ENCODE measurements at regions not wholly inside any gene's neighbourhood (a gene's known extent, or its start where the extent isn't known, plus 50 kb on each side); places are given as distances from the start of the nearest gene placed in this dataset.

DNA sequence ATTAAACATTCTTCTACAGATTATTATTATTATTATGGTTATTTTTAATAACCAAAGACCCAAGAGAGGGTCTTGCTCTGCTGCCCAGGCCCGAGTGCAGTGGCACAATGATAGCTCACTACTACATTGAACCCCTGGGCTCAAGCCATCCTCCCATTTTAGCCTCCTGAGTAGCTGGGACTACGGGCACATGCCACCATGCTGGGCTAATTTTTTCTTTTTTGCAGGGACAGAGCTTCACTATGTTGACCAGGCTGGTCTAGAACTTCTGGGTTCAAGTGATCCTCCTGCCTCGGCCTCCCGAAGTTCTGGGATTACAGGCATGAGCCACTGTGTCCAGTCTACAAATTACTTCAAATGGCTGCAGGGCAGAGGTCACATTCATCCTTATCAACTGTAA, 179.8 kb downstream of the KCNRG start:
- no TSS peak for BruUV-seq (replicated peaks)
- TF ChIP-seq, protein P1, sequence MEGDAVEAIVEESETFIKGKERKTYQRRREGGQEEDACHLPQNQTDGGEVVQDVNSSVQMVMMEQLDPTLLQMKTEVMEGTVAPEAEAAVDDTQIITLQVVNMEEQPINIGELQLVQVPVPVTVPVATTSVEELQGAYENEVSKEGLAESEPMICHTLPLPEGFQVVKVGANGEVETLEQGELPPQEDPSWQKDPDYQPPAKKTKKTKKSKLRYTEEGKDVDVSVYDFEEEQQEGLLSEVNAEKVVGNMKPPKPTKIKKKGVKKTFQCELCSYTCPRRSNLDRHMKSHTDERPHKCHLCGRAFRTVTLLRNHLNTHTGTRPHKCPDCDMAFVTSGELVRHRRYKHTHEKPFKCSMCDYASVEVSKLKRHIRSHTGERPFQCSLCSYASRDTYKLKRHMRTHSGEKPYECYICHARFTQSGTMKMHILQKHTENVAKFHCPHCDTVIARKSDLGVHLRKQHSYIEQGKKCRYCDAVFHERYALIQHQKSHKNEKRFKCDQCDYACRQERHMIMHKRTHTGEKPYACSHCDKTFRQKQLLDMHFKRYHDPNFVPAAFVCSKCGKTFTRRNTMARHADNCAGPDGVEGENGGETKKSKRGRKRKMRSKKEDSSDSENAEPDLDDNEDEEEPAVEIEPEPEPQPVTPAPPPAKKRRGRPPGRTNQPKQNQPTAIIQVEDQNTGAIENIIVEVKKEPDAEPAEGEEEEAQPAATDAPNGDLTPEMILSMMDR (IDR thresholded peaks at IDR 0.05; ENCODE audit: unreplicated experiment) = no peak
- DNase-seq (ENCODE audit: unreplicated experiment) = no peak
- no peak overlapping the region for H3K27ac Mint-ChIP-seq (ENCODE audit: low read depth, unreplicated experiment)
- POLR2A ChIA-PET = no interaction called here
- H3K9me3 Mint-ChIP-seq (ENCODE audit: unreplicated experiment) = peaks cover 6% of the 10 kb centered on the region
- intact Hi-C loops (cut with micrococcal nuclease) = no loop called here
- H3K4me3 Mint-ChIP-seq (ENCODE audit: unreplicated experiment) = no peak overlapping the region
- peaks cover 26% of the 10 kb centered on the region for H3K4me1 Mint-ChIP-seq (ENCODE audit: insufficient read depth, unreplicated experiment)
- no peaks in the 10 kb centered on the region for H3K36me3 Mint-ChIP-seq (ENCODE audit: insufficient read depth, unreplicated experiment)
- CTCF ChIA-PET = no interaction called here
- no peaks in the 10 kb centered on the region for H3K27me3 Mint-ChIP-seq (ENCODE audit: insufficient read depth, unreplicated experiment)

GRCh38 chr13:50196118-50196517, 180.9 kb downstream of the KCNRG start:
- ChIA-PET CTCF (no interaction called here), POLR2A (interaction anchor here (1.0 to 1.3 kb wide), 2 partner anchors 30 to 33 kb away, joined by 3 read pairs; no protein-coding TSS in a partner anchor)
- DNase-seq (ENCODE audit: unreplicated experiment) = no peak
- TF ChIP-seq, protein P1 (IDR thresholded peaks at IDR 0.05; ENCODE audit: unreplicated experiment) = no peak
- no TSS peak for BruUV-seq (replicated peaks)
- H3K36me3 Mint-ChIP-seq (ENCODE audit: insufficient read depth, unreplicated experiment) = no peaks in the 10 kb centered on the region
- peaks cover 26% of the 10 kb centered on the region for H3K4me1 Mint-ChIP-seq (ENCODE audit: insufficient read depth, unreplicated experiment)
- intact Hi-C loops (cut with micrococcal nuclease) = no loop called here
- peak overlapping the region; percentile 72 for H3K27ac Mint-ChIP-seq (ENCODE audit: low read depth, unreplicated experiment)
- no peaks in the 10 kb centered on the region for H3K27me3 Mint-ChIP-seq (ENCODE audit: insufficient read depth, unreplicated experiment)
- no peak overlapping the region for H3K4me3 Mint-ChIP-seq (ENCODE audit: unreplicated experiment)
- peaks cover 6% of the 10 kb centered on the region for H3K9me3 Mint-ChIP-seq (ENCODE audit: unreplicated experiment)

DNA sequence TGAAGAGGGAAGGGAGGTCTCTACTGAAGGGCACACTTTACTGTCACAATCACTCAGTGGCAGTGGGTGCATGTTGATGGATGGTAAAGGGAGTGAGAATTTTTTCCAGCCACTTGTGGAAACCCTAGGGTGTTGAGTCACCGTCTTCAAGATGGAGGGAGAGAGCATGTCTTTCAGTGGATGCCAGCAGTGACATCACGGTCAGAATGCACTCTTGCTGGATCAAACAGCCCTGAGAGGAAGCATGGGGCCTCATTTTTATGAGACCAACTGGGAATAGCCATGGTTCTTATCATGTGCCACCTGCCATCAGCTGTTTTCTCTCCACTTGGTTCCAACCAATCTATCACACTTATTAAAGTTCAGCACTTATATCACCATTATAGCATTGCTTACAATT, 182.5 kb downstream of the KCNRG start:
- Mint-ChIP-seq H3K27ac (ENCODE audit: low read depth, unreplicated experiment) (no peak overlapping the region), H3K9me3 (ENCODE audit: unreplicated experiment) (peaks cover 6% of the 10 kb centered on the region), H3K36me3 (ENCODE audit: insufficient read depth, unreplicated experiment) (no peaks in the 10 kb centered on the region), H3K4me3 (ENCODE audit: unreplicated experiment) (no peak overlapping the region), H3K27me3 (ENCODE audit: insufficient read depth, unreplicated experiment) (no peaks in the 10 kb centered on the region), H3K4me1 (ENCODE audit: insufficient read depth, unreplicated experiment) (peaks cover 19% of the 10 kb centered on the region)
- no TSS peak for BruUV-seq (replicated peaks)
- CTCF ChIA-PET = interaction anchor here (0.7 kb wide), 1 partner anchor 160 kb away, joined by 3 read pairs; no protein-coding TSS in a partner anchor
- POLR2A ChIA-PET = interaction anchor here (1.3 kb wide), 1 partner anchor 28 kb away, joined by 3 read pairs; no protein-coding TSS in a partner anchor
- TF ChIP-seq, protein P1 (IDR thresholded peaks at IDR 0.05; ENCODE audit: unreplicated experiment) = no peak
- intact Hi-C loops (cut with micrococcal nuclease) = loop anchor here (1.0 kb wide), 1 partner anchor 25 kb away; no protein-coding TSS in a partner anchor
- DNase-seq (ENCODE audit: unreplicated experiment) = no peak

DNA sequence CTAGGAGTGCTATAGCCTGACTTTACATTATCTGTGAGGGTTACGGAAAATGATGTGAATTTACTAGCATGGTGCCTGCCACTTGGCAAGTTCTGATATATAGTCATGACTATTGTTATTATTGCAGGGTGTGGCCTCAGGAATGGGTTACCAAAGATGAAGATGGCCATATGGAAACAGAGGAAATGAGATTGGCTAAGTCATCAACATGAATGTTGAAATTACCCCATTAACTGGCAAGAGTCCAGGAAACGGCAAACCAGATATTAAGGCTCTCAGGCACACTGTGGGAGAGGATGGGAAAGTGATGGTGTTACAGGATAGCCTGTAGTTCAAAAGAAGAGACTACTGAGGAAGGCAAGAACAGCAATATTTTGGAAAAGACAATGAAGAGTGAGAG, 183.3 kb downstream of the KCNRG start:
- intact Hi-C loops (cut with micrococcal nuclease) = loop anchor here (1.0 kb wide), 1 partner anchor 24 kb away; no protein-coding TSS in a partner anchor

More for the DNA sequence above, 183.3 kb downstream of the KCNRG start:
- peaks cover 19% of the 10 kb centered on the region for H3K4me1 Mint-ChIP-seq (ENCODE audit: insufficient read depth, unreplicated experiment)
- H3K27ac Mint-ChIP-seq (ENCODE audit: low read depth, unreplicated experiment) = peak overlapping the region; percentile 18
- TF ChIP-seq, protein P1 (IDR thresholded peaks at IDR 0.05; ENCODE audit: unreplicated experiment) = no peak
- ChIA-PET POLR2A (no interaction called here), CTCF (interaction anchor here (0.5 kb wide), 1 partner anchor 1614 kb away, joined by 5 read pairs; no protein-coding TSS in a partner anchor)
- H3K36me3 Mint-ChIP-seq (ENCODE audit: insufficient read depth, unreplicated experiment) = no peaks in the 10 kb centered on the region
- H3K27me3 Mint-ChIP-seq (ENCODE audit: insufficient read depth, unreplicated experiment) = no peaks in the 10 kb centered on the region
- no TSS peak for BruUV-seq (replicated peaks)
- peak; percentile 97 for DNase-seq (ENCODE audit: unreplicated experiment)
- peaks cover 6% of the 10 kb centered on the region for H3K9me3 Mint-ChIP-seq (ENCODE audit: unreplicated experiment)
- no peak overlapping the region for H3K4me3 Mint-ChIP-seq (ENCODE audit: unreplicated experiment)
